Activated T-helper 17 cell treated with anti-CD3 and anti-CD28 coated beads, Interleukin-2, amount 50 U/mL, for 72 hours (primary cell): ENCODE measurements at regions not wholly inside any gene's neighbourhood (a gene's known extent, or its start where the extent isn't known, plus 50 kb on each side); places are given as distances from the start of the nearest gene placed in this dataset.
"Not testable (repeated sequence)": the region's sequence is repeated elsewhere in the genome, so short reads cannot be mapped to it uniquely, and the experiment has no call there.

Experiments used
- ATAC-seq: fragments of 150-1000 bp; cut with Tn5 transposase; replicated peaks from 2 replicates; pipeline ENCODE4 v1.10.0; 2021; ENCODE audit warnings: mild to moderate bottlenecking, moderate library complexity
- H3K27ac Mint-ChIP-seq: one replicate; pipeline ENCODE4 v1.8.0; 2022; ENCODE audit warnings: mixed read lengths
- H3K27me3 Mint-ChIP-seq: one replicate; pipeline ENCODE4 v1.8.0; 2022; ENCODE audit warnings: mixed read lengths
- H3K36me3 Mint-ChIP-seq: one replicate; pipeline ENCODE4 v1.8.0; 2022; ENCODE audit warnings: low read depth, mild to moderate bottlenecking, mixed read lengths
- H3K4me1 Mint-ChIP-seq: one replicate; pipeline ENCODE4 v1.8.0; 2022; ENCODE audit warnings: mixed read lengths
- H3K4me3 Mint-ChIP-seq: one replicate; pipeline ENCODE4 v1.8.0; 2022; ENCODE audit warnings: mild to moderate bottlenecking, mixed read lengths
- H3K9me3 Mint-ChIP-seq: one replicate; pipeline ENCODE4 v1.8.0; 2022; ENCODE audit warnings: mixed read lengths

GRCh38 chr7:159209429-159209828, 64.8 kb upstream of the VIPR2 start:
- Mint-ChIP-seq H3K36me3 (no peaks in the 10 kb centered on the region), H3K27ac (no peak overlapping the region), H3K27me3 (no peaks in the 10 kb centered on the region), H3K4me1 (no peaks in the 10 kb centered on the region), H3K9me3 (no peaks in the 10 kb centered on the region), H3K4me3 (no peak overlapping the region)
- no peak for ATAC-seq

- H3K9me3 Mint-ChIP-seq: no peaks in the 10 kb centered on the region
Observed at GRCh38 chr7:159207951-159208350, 63.3 kb upstream of the VIPR2 start.

DNA sequence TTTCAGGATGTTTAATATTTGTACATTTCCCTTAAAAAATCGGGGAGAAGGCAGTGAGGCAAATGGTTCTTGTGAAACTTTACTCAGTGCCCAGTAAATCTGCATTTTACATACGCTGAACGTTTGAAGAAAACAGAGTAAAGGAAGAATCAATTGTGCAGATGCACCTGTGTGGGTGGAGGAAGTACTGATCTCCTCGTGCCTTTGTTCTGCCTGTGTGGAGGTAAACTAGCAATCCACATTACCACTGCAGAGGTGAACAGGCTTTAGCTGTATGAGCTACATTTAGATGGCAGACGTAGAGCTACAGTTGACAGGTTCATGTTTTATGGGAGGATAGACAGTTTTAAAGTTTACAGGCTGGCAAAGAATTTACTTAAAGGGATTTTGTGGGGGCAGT, 62.7 kb upstream of the VIPR2 start:
- Mint-ChIP-seq H3K27ac (no peak overlapping the region), H3K9me3 (no peaks in the 10 kb centered on the region), H3K4me1 (no peaks in the 10 kb centered on the region), H3K27me3 (no peaks in the 10 kb centered on the region), H3K4me3 (no peak overlapping the region), H3K36me3 (no peaks in the 10 kb centered on the region)
- ATAC-seq: no peak

More at GRCh38 chr7:159207951-159208350, 63.3 kb upstream of the VIPR2 start:
- Mint-ChIP-seq H3K4me1 (no peaks in the 10 kb centered on the region), H3K27me3 (no peaks in the 10 kb centered on the region), H3K27ac (no peak overlapping the region), H3K4me3 (no peak overlapping the region), H3K36me3 (no peaks in the 10 kb centered on the region)
- no peak for ATAC-seq

- Mint-ChIP-seq H3K27me3 (no peaks in the 10 kb centered on the region), H3K27ac (no peak overlapping the region), H3K4me1 (no peaks in the 10 kb centered on the region), H3K9me3 (no peaks in the 10 kb centered on the region), H3K4me3 (no peak overlapping the region), H3K36me3 (no peaks in the 10 kb centered on the region)
- no peak for ATAC-seq
Observed at GRCh38 chr7:159205833-159206232, 61.2 kb upstream of the VIPR2 start.

GRCh38 chr7:159204664-159205063, 60.0 kb upstream of the VIPR2 start:
- no peaks in the 10 kb centered on the region for H3K9me3 Mint-ChIP-seq
- H3K27me3 Mint-ChIP-seq: no peaks in the 10 kb centered on the region
- no peaks in the 10 kb centered on the region for H3K36me3 Mint-ChIP-seq
- H3K4me3 Mint-ChIP-seq: no peak overlapping the region
- ATAC-seq: no peak
- no peaks in the 10 kb centered on the region for H3K4me1 Mint-ChIP-seq
- H3K27ac Mint-ChIP-seq: no peak overlapping the region

DNA sequence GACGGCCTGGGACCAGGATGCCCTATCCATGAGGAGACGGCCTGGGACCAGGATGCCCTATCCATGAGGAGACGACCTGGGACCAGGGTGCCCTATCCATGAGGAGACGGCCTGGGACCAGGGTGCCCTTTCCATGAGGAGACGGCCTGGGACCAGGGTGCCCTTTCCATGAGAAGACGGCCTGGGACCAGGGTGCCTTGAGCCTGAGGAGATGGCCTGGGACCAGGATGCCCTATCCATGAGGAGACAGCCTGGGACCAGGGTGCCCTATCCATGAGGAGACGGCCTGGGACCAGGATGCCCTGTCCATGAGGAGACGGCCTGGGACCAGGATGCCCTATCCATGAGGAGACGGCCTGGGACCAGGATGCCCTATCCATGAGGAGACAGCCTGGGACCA, 58.6 kb upstream of the VIPR2 start:
- not testable (repeated sequence) for H3K36me3 Mint-ChIP-seq, ATAC-seq, H3K27me3 Mint-ChIP-seq, H3K27ac Mint-ChIP-seq, H3K4me1 Mint-ChIP-seq, H3K9me3 Mint-ChIP-seq, H3K4me3 Mint-ChIP-seq

- peaks cover 12% of the 10 kb centered on the region for H3K4me1 Mint-ChIP-seq
- no peak overlapping the region for H3K27ac Mint-ChIP-seq
- ATAC-seq: no peak
- H3K27me3 Mint-ChIP-seq: no peaks in the 10 kb centered on the region
- H3K4me3 Mint-ChIP-seq: no peak overlapping the region
- no peaks in the 10 kb centered on the region for H3K36me3 Mint-ChIP-seq
- H3K9me3 Mint-ChIP-seq: no peaks in the 10 kb centered on the region
Observed at GRCh38 chr7:159201722-159202330, 57.2 kb upstream of the VIPR2 start.

GRCh38 chr7:159200421-159200820, 55.8 kb upstream of the VIPR2 start:
- no peak for ATAC-seq
- Mint-ChIP-seq H3K36me3 (no peaks in the 10 kb centered on the region), H3K4me3 (no peak overlapping the region), H3K27me3 (no peaks in the 10 kb centered on the region), H3K9me3 (no peaks in the 10 kb centered on the region), H3K27ac (no peak overlapping the region), H3K4me1 (peaks cover 16% of the 10 kb centered on the region)

- Mint-ChIP-seq H3K27me3 (no peaks in the 10 kb centered on the region), H3K4me1 (peaks cover 21% of the 10 kb centered on the region), H3K4me3 (peak overlapping the region; percentile 78), H3K9me3 (no peaks in the 10 kb centered on the region), H3K36me3 (no peaks in the 10 kb centered on the region), H3K27ac (peak overlapping the region; percentile 86)
- no peak for ATAC-seq
Observed at GRCh38 chr7:159198016-159198724, 53.5 kb upstream of the VIPR2 start.

DNA sequence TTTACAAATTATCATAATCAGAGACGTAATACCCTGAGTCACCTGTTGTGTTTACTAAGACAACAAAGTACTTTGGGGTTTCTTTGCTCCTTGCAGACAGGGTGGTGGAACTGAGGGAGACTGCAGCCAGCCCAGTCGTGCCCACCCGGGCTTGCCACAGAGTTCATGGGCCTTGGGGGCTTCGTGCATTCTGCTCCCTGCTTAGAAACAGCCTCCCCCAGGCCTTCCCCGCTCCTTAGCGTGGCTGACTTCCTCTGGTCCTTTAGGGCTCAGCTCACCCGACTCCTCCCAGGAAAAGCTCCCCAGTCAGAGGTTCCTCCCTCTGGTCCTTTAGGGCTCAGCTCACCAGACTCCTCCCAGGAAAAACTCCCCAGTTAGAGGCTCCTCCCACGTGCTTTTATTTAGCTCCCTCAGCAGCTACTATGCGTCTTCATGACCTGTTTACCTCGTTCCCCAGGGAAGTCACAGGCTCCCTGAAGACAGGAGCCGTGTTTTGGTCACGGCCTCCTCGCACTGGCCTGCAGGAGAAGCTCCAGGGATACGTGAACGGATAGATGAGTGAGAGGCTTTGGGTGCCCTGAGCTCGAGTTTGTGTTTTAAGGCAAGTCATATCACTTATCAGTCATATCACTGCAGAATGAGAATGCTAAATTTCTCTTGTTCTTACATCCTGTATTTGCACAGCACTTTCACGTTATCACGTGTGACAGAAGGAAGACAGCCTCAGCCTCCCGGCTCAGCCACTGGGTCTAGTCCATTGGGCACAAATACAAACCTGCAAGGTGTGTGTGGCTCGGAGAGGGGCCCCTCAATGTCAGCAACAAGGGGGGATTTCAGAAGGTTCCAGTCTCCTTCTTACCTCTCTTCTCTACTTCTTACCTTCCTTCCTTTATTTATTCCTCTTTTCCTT, 52.7 kb upstream of the VIPR2 start:
- peak; percentile 89 for ATAC-seq
- H3K27me3 Mint-ChIP-seq: no peaks in the 10 kb centered on the region
- no peaks in the 10 kb centered on the region for H3K36me3 Mint-ChIP-seq
- H3K9me3 Mint-ChIP-seq: no peaks in the 10 kb centered on the region
- peaks cover 22% of the 10 kb centered on the region for H3K4me1 Mint-ChIP-seq
- peak overlapping the region; percentile 86 for H3K27ac Mint-ChIP-seq
- peak overlapping the region; percentile 78 for H3K4me3 Mint-ChIP-seq

GRCh38 chr7:159196584-159196983, 51.9 kb upstream of the VIPR2 start:
- Mint-ChIP-seq H3K9me3 (no peaks in the 10 kb centered on the region), H3K4me1 (peaks cover 22% of the 10 kb centered on the region), H3K4me3 (peak overlapping the region; percentile 78), H3K27me3 (no peaks in the 10 kb centered on the region), H3K36me3 (no peaks in the 10 kb centered on the region), H3K27ac (peak overlapping the region; percentile 86)
- no peak for ATAC-seq

GRCh38 chr7:159195946-159196345, 51.3 kb upstream of the VIPR2 start:
- peaks cover 22% of the 10 kb centered on the region for H3K4me1 Mint-ChIP-seq
- H3K9me3 Mint-ChIP-seq: no peaks in the 10 kb centered on the region
- H3K27me3 Mint-ChIP-seq: no peaks in the 10 kb centered on the region
- peak overlapping the region; percentile 39 for H3K4me3 Mint-ChIP-seq
- peak; percentile 34 for ATAC-seq
- H3K27ac Mint-ChIP-seq: peak overlapping the region; percentile 50
- H3K36me3 Mint-ChIP-seq: no peaks in the 10 kb centered on the region
